ENCODE measurements at regions not wholly inside any gene's neighbourhood (a gene's known extent, or its start where the extent isn't known, plus 50 kb on each side); places are given as distances from the start of the nearest gene placed in this dataset.

DNA sequence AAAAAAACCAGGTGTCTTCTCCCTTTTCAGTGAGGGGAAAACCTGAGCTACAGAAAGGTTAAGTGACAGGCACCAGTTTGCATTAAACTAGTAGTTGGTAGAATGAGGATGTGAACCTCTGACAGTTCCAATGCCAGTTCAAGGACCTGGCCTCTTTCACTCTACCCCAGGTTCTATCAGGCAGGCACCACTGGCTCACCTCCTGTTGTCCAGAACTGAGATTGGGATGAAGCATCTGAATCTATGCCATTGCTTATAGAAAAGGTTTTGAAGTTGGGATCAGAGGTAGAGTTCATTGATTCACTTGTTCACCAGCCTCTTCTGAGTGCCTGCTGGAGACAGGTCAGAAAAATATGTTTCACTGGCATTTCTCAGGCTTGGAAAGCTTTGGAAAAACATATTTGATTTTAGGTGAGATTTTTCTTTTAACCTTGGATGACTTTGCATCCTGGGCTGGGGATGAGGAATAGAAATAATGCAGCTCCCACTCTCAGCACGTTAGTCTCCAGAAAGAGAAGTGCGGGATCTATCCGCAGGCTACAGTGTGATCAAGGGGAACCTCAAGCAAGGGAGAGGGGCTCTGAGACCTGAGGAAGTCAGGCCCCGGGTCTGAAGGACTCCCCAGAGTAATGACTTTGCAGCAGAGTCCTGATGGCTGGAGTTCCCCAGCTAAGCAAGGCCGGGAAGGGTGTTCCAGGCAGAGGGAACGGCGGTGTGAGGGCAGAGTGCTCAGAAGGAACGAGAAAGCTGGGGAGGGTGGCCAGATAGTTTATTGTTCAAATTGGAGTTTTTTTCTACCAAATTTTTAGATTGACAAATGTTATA is 250.3 kb downstream of the MYCN start:
- intact Hi-C loops (cut with DNase I; ENCODE audit: low total_unique reads), result no loop called here
- H3K9me3 ChIP-seq, result no peaks in the 10 kb centered on the region
- 83 to 91% methylated on average over 8 of the region's 8 CpGs for WGBS, 2 donors
- H3K36me3 ChIP-seq (ENCODE audit: low read depth, missing control alignments), result no peaks in the 10 kb centered on the region
- H3K4me3 ChIP-seq, result no peak overlapping the region
- H3K4me1 ChIP-seq, result no peaks in the 10 kb centered on the region
- no peak overlapping the region for H3K27ac ChIP-seq
- DNase-seq, result no peak
- TF ChIP-seq POLR2A (IDR thresholded peaks at IDR 0.05), result no peak
- TF ChIP-seq, protein P1, sequence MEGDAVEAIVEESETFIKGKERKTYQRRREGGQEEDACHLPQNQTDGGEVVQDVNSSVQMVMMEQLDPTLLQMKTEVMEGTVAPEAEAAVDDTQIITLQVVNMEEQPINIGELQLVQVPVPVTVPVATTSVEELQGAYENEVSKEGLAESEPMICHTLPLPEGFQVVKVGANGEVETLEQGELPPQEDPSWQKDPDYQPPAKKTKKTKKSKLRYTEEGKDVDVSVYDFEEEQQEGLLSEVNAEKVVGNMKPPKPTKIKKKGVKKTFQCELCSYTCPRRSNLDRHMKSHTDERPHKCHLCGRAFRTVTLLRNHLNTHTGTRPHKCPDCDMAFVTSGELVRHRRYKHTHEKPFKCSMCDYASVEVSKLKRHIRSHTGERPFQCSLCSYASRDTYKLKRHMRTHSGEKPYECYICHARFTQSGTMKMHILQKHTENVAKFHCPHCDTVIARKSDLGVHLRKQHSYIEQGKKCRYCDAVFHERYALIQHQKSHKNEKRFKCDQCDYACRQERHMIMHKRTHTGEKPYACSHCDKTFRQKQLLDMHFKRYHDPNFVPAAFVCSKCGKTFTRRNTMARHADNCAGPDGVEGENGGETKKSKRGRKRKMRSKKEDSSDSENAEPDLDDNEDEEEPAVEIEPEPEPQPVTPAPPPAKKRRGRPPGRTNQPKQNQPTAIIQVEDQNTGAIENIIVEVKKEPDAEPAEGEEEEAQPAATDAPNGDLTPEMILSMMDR (IDR thresholded peaks at IDR 0.05), result no peak
- H3K27me3 ChIP-seq, result no peaks in the 10 kb centered on the region

DNA sequence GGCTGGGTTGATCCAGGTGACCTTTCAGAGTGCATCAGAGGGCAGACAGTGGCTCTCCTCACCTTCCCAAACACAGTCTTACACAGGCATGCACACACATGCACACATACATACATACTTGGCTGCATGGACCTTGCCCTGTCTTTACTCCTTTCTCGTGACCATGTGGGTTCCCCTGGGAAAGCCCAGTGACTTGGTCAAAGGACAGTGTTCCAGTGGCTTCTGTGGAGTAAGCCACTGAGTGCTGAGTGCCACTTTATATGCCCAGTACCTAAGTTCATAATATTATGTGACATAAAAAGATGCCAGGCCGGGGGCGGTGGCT is 249.4 kb downstream of the MYCN start:
- TF ChIP-seq POLR2A (IDR thresholded peaks at IDR 0.05), result no peak
- TF ChIP-seq, protein P1 (IDR thresholded peaks at IDR 0.05), result no peak
- Histone ChIP-seq H3K27me3 (no peaks in the 10 kb centered on the region), H3K9me3 (no peaks in the 10 kb centered on the region), H3K4me3 (no peak overlapping the region), H3K4me1 (no peaks in the 10 kb centered on the region), H3K27ac (no peak overlapping the region), H3K36me3 (ENCODE audit: low read depth, missing control alignments) (no peaks in the 10 kb centered on the region)
- intact Hi-C loops (cut with DNase I; ENCODE audit: low total_unique reads), result no loop called here
- no peak for DNase-seq
- WGBS, 2 donors, result 94 to 100% methylated on average over 3 of the region's 3 CpGs

DNA sequence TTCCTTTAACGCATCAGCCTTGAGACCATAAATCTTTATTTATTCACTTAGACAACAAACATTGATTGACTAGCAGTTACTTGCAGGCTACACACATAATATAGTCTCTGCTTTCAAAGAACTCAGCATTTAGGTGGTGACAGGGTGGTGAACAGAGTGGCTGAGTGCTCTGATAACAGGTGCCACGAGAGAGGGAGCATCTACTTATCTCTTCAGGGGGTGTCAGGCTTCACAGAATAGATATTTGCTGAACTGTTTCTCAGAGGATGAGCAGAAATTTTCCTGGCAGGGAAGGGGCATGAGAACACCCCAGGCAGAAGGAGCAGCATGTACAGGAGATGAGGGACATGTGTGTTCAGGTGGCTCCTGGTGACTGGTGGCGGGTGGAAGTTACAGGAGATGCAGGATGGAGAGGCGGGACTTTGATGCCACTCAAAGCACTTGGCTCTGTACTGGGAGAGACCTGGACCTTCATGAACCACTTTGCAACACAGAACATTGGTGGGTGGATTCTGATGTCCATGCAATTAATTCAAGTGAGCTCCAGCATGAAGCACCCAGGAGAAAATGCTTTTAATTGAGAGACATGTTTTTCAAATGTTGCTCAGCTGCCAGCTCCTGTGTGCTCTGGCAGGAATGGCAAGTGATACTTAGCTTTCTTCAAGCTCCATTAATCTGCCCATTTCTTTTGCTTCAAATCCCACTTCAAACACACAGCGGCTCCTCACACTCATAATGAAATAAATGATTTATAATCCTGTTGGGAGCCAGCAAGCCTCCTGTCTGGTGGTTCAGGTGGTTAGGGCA is 248.9 kb downstream of the MYCN start:
- no peaks in the 10 kb centered on the region for H3K27me3 ChIP-seq
- H3K27ac ChIP-seq, result no peak overlapping the region
- intact Hi-C loops (cut with DNase I; ENCODE audit: low total_unique reads), result no loop called here
- no peaks in the 10 kb centered on the region for H3K4me1 ChIP-seq
- DNase-seq, result no peak
- TF ChIP-seq, protein P1 (IDR thresholded peaks at IDR 0.05), result no peak
- no peak for TF ChIP-seq POLR2A (IDR thresholded peaks at IDR 0.05)
- H3K36me3 ChIP-seq (ENCODE audit: low read depth, missing control alignments), result no peaks in the 10 kb centered on the region
- no peak overlapping the region for H3K4me3 ChIP-seq
- H3K9me3 ChIP-seq, result no peaks in the 10 kb centered on the region
- 82 to 84% methylated on average over 5 of the region's 5 CpGs for WGBS, 2 donors

DNA sequence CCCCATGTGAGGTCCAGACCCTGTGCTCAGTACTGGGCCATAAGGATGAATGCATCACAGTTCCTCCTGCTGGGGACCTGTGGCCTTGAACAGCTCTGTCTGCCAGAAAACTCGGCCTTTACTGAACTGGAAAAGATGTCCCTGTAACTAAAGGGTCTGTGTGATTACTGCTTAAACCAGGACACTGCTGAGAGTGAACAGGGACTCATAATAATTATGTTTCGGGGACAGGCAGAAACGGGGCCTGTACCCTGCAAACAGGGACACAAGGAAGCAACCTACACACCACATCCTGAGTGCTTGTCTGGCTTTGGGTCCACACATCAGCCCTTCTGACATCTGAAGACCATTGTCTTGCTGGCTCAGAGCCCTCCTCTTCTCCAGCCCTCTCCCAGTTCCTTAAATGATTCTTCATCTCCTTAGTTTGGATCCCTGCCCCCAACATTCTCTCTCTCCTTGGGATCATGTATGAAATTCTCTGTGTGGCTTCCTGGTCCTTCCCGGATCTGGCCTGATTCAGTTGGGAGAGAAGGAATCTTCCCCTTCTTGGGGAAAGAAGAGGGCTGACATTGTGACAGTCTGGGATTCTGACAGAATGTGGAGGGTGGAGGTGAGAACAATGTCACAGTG is 248.0 kb downstream of the MYCN start:
- Histone ChIP-seq H3K4me3 (no peak overlapping the region), H3K9me3 (no peaks in the 10 kb centered on the region), H3K27ac (no peak overlapping the region), H3K27me3 (no peaks in the 10 kb centered on the region), H3K36me3 (ENCODE audit: low read depth, missing control alignments) (no peaks in the 10 kb centered on the region), H3K4me1 (no peaks in the 10 kb centered on the region)
- WGBS, 2 donors, result 57 to 59% methylated on average over 4 of the region's 4 CpGs
- TF ChIP-seq POLR2A (IDR thresholded peaks at IDR 0.05), result no peak
- TF ChIP-seq, protein P1 (IDR thresholded peaks at IDR 0.05), result no peak
- no peak for DNase-seq
- intact Hi-C loops (cut with DNase I; ENCODE audit: low total_unique reads), result no loop called here
